HT1080 (cell line): ENCODE measurements at regions not wholly inside any gene's neighbourhood (a gene's known extent, or its start where the extent isn't known, plus 50 kb on each side); places are given as distances from the start of the nearest gene placed in this dataset.

Source experiments
- DNase-seq: peaks from one replicate; pipeline ENCODE4 v3.0.0-alpha.2; 2015; ENCODE audit warnings: low read depth

- DNase-seq: no peak
Measured at GRCh38 chr3:6736836-6737629, 123.9 kb upstream of the GRM7 start.

GRCh38 chr3:6737630-6738029 is 123.3 kb upstream of the GRM7 start:
- DNase-seq: no peak

GRCh38 chr3:6739288-6739687 is 121.6 kb upstream of the GRM7 start:
- DNase-seq: no peak

- DNase-seq: no peak
Measured at GRCh38 chr3:6743067-6743720, 117.7 kb upstream of the GRM7 start.

- no peak for DNase-seq
Measured at GRCh38 chr3:6746443-6746842, 114.5 kb upstream of the GRM7 start.

- no peak for DNase-seq
Measured at GRCh38 chr3:6747017-6747416, 113.9 kb upstream of the GRM7 start.

- no peak for DNase-seq
Measured at GRCh38 chr3:6750782-6751181, 110.1 kb upstream of the GRM7 start.

- DNase-seq: no peak
Measured at GRCh38 chr3:6753536-6753935, 107.4 kb upstream of the GRM7 start.

GRCh38 chr3:6769532-6770396 is 91.2 kb upstream of the GRM7 start:
- peak; percentile 34 for DNase-seq

GRCh38 chr3:6770397-6770690 is 90.6 kb upstream of the GRM7 start:
- DNase-seq: no peak

- DNase-seq: no peak
Measured at GRCh38 chr3:6771171-6771570, 89.7 kb upstream of the GRM7 start.

- no peak for DNase-seq
Measured at GRCh38 chr3:6779140-6779539, 81.8 kb upstream of the GRM7 start.

GRCh38 chr3:6781092-6781491 is 79.8 kb upstream of the GRM7 start:
- DNase-seq: no peak

- no peak for DNase-seq
Measured at GRCh38 chr3:6785726-6786125, 75.2 kb upstream of the GRM7 start.

- peak; percentile 42 for DNase-seq
Measured at GRCh38 chr3:6791161-6791560, 69.8 kb upstream of the GRM7 start.

GRCh38 chr3:6799264-6799915 is 61.5 kb upstream of the GRM7 start:
- no peak for DNase-seq

- no peak for DNase-seq
Measured at GRCh38 chr3:6803619-6804018, 57.3 kb upstream of the GRM7 start.

- DNase-seq: peak; percentile 77
Measured at GRCh38 chr3:6805236-6805635, 55.7 kb upstream of the GRM7 start.

- DNase-seq: peak; percentile 64
Measured at GRCh38 chr3:6806991-6807390, 53.9 kb upstream of the GRM7 start.

- DNase-seq: peak; percentile 97
Measured at GRCh38 chr3:6807967-6808588, 52.8 kb upstream of the GRM7 start.

- DNase-seq: no peak
Measured at GRCh38 chr3:6809349-6809748, 51.6 kb upstream of the GRM7 start.
